ES-I3 (cell line): ENCODE measurements at regions not wholly inside any gene's neighbourhood (a gene's known extent, or its start where the extent isn't known, plus 50 kb on each side); places are given as distances from the start of the nearest gene placed in this dataset.
"Not testable (repeated sequence)": the region's sequence is repeated elsewhere in the genome, so short reads cannot be mapped to it uniquely, and the experiment has no call there.

Experiments
- H3K36me3 ChIP-seq: 2 replicates; pipeline ENCODE4 v1.6.1; 2013; ENCODE audit warnings: mild to moderate bottlenecking, low read length, control low read depth, moderate library complexity; ENCODE audit not compliant: insufficient read depth
- H3K4me1 ChIP-seq: 2 replicates; pipeline ENCODE4 v1.6.1; 2013; ENCODE audit warnings: mild to moderate bottlenecking, control low read depth, low read length; ENCODE audit not compliant: insufficient read depth
- H3K9ac ChIP-seq: 2 replicates; pipeline ENCODE4 v1.6.1; 2013; ENCODE audit warnings: low read depth, mild to moderate bottlenecking, low read length, moderate library complexity
- H3K9me3 ChIP-seq: 2 replicates; pipeline ENCODE4 v1.6.1; 2013; ENCODE audit warnings: mild to moderate bottlenecking, low read length, moderate library complexity; ENCODE audit not compliant: control insufficient read depth, insufficient read depth

GRCh38 chr4:23967281-23967680 lies 77.4 kb upstream of the PPARGC1A start:
- Histone ChIP-seq H3K9ac (no peak overlapping the region), H3K4me1 (no peaks in the 10 kb centered on the region), H3K9me3 (no peaks in the 10 kb centered on the region), H3K36me3 (no peaks in the 10 kb centered on the region)

- Histone ChIP-seq H3K4me1 (no peaks in the 10 kb centered on the region), H3K9ac (no peak overlapping the region), H3K9me3 (no peaks in the 10 kb centered on the region), H3K36me3 (no peaks in the 10 kb centered on the region)
These were observed 76.9 kb upstream of the PPARGC1A start for GRCh38 chr4:23966725-23967124.

- Histone ChIP-seq H3K36me3 (no peaks in the 10 kb centered on the region), H3K4me1 (no peaks in the 10 kb centered on the region), H3K9me3 (no peaks in the 10 kb centered on the region), H3K9ac (no peak overlapping the region)
These were observed 72.6 kb upstream of the PPARGC1A start for GRCh38 chr4:23962462-23962861.

GRCh38 chr4:23961395-23961794 lies 71.5 kb upstream of the PPARGC1A start:
- H3K9ac ChIP-seq, H3K4me1 ChIP-seq, H3K36me3 ChIP-seq, H3K9me3 ChIP-seq: not testable (repeated sequence)

GRCh38 chr4:23959396-23960148 lies 69.7 kb upstream of the PPARGC1A start:
- H3K9ac ChIP-seq, result no peak overlapping the region
- no peaks in the 10 kb centered on the region for H3K4me1 ChIP-seq
- H3K36me3 ChIP-seq, result no peaks in the 10 kb centered on the region
- H3K9me3 ChIP-seq, result no peaks in the 10 kb centered on the region

GRCh38 chr4:23958749-23959148 lies 68.9 kb upstream of the PPARGC1A start:
- H3K9ac ChIP-seq, result no peak overlapping the region
- no peaks in the 10 kb centered on the region for H3K9me3 ChIP-seq
- H3K36me3 ChIP-seq, result no peaks in the 10 kb centered on the region
- H3K4me1 ChIP-seq, result no peaks in the 10 kb centered on the region

GRCh38 chr4:23957465-23957864 lies 67.6 kb upstream of the PPARGC1A start:
- Histone ChIP-seq H3K9me3 (no peaks in the 10 kb centered on the region), H3K4me1 (no peaks in the 10 kb centered on the region), H3K9ac (no peak overlapping the region), H3K36me3 (no peaks in the 10 kb centered on the region)

- no peaks in the 10 kb centered on the region for H3K4me1 ChIP-seq
- H3K36me3 ChIP-seq, result no peaks in the 10 kb centered on the region
- no peak overlapping the region for H3K9ac ChIP-seq
- no peaks in the 10 kb centered on the region for H3K9me3 ChIP-seq
These were observed 66.9 kb upstream of the PPARGC1A start for GRCh38 chr4:23956601-23957364.

- no peak overlapping the region for H3K9ac ChIP-seq
- H3K36me3 ChIP-seq, result no peaks in the 10 kb centered on the region
- peaks cover 23% of the 10 kb centered on the region for H3K4me1 ChIP-seq
- H3K9me3 ChIP-seq, result no peaks in the 10 kb centered on the region; the same call in 1 of the 2 replicates
These were observed 62.4 kb upstream of the PPARGC1A start for GRCh38 chr4:23952258-23952657.

- H3K9me3 ChIP-seq, result no peaks in the 10 kb centered on the region; the same call in 1 of the 2 replicates
- H3K36me3 ChIP-seq, result no peaks in the 10 kb centered on the region
- H3K9ac ChIP-seq, result no peak overlapping the region
- peaks cover 35% of the 10 kb centered on the region for H3K4me1 ChIP-seq
These were observed 58.0 kb upstream of the PPARGC1A start for GRCh38 chr4:23947826-23948225.

GRCh38 chr4:23946299-23946698 lies 56.5 kb upstream of the PPARGC1A start:
- no peaks in the 10 kb centered on the region for H3K36me3 ChIP-seq
- peaks cover 35% of the 10 kb centered on the region for H3K4me1 ChIP-seq
- no peak overlapping the region for H3K9ac ChIP-seq
- H3K9me3 ChIP-seq, result no peaks in the 10 kb centered on the region; the same call in 1 of the 2 replicates

GRCh38 chr4:23945451-23946017 lies 55.7 kb upstream of the PPARGC1A start:
- no peaks in the 10 kb centered on the region; the same call in 1 of the 2 replicates for H3K9me3 ChIP-seq
- H3K9ac ChIP-seq, result no peak overlapping the region
- peaks cover 35% of the 10 kb centered on the region for H3K4me1 ChIP-seq

GRCh38 chr4:23944556-23944955 lies 54.7 kb upstream of the PPARGC1A start:
- not testable (repeated sequence) for H3K9ac ChIP-seq, H3K36me3 ChIP-seq, H3K9me3 ChIP-seq
- H3K4me1 ChIP-seq, result peaks cover 30% of the 10 kb centered on the region

More at GRCh38 chr4:23945451-23946017, 55.7 kb upstream of the PPARGC1A start:
- no peaks in the 10 kb centered on the region for H3K36me3 ChIP-seq

GRCh38 chr4:23943478-23943877 lies 53.6 kb upstream of the PPARGC1A start:
- no peaks in the 10 kb centered on the region for H3K9me3 ChIP-seq
- peaks cover 21% of the 10 kb centered on the region for H3K4me1 ChIP-seq
- no peak overlapping the region for H3K9ac ChIP-seq
- H3K36me3 ChIP-seq, result no peaks in the 10 kb centered on the region

GRCh38 chr4:23942471-23942870 lies 52.6 kb upstream of the PPARGC1A start:
- Histone ChIP-seq H3K4me1 (peaks cover 12% of the 10 kb centered on the region), H3K36me3 (no peaks in the 10 kb centered on the region), H3K9me3 (no peaks in the 10 kb centered on the region), H3K9ac (no peak overlapping the region)
